Upper lobe of left lung (tissue), 6 donors: ENCODE measurements at regions not wholly inside any gene's neighbourhood (a gene's known extent, or its start where the extent isn't known, plus 50 kb on each side); places are given as distances from the start of the nearest gene placed in this dataset.

ENCODE experiments used
- ATAC-seq, 2 donors: fragments of 200-7000 bp; cut with Tn5 transposase; one replicate each; pipeline ENCODE4 v1.9.1; 2022; ENCODE audit warnings: mild to moderate bottlenecking in 2 of 2, moderate library complexity in 2 of 2; ENCODE audit not compliant: low FRiP score in 2 of 2
- DNase-seq, 2 donors: peaks; one replicate each; pipeline ENCODE4 v3.0.0-alpha.2; 2019 to 2020
- H3K27ac ChIP-seq, 4 donors: fragments of 200-600 bp; sonication (generic); one replicate each; pipeline ENCODE4 v1.5.1; 2016 to 2019
- H3K27me3 ChIP-seq, 4 donors: fragments of 200-600 bp; sonication (generic); one replicate each; pipeline ENCODE4 v1.5.1; 2017 to 2019
- H3K36me3 ChIP-seq, 4 donors: fragments of 200-600 bp; sonication (generic); one replicate each; pipeline ENCODE4 v1.5.1; 2016 to 2019
- H3K4me1 ChIP-seq, 4 donors: fragments of 200-600 bp; sonication (generic); one replicate each; pipeline ENCODE4 v1.5.1; 2018 to 2019
- H3K4me3 ChIP-seq, 4 donors: fragments of 200-600 bp; sonication (generic); one replicate each; pipeline ENCODE4 v1.5.1; 2017 to 2019; ENCODE audit warnings: mild to moderate bottlenecking in 2 of 4, moderate library complexity in 1 of 4
- H3K9me3 ChIP-seq, 4 donors: fragments of 200-600 bp; sonication (generic); one replicate each; pipeline ENCODE4 v1.5.1; 2018 to 2019
- EP300 ChIP-seq, 4 donors: sonication (generic); formaldehyde crosslinking; IDR thresholded peaks; one replicate each; pipeline ENCODE4 v1.5.1; 2017; ENCODE audit warnings: antibody characterized with exemption in 4 of 4, control low read depth in 2 of 4
- POLR2A ChIP-seq, 4 donors: fragments of 450-650 bp; IDR thresholded peaks; one replicate each; pipeline ENCODE4 v1.5.1; 2016 to 2017; ENCODE audit warnings: antibody characterized with exemption in 4 of 4, mild to moderate bottlenecking in 2 of 4
- POLR2AphosphoS5 ChIP-seq, 2 donors: sonication (generic); formaldehyde crosslinking; IDR thresholded peaks; one replicate each; pipeline ENCODE4 v1.5.1; 2017; ENCODE audit warnings: antibody characterized with exemption in 2 of 2
- WGBS, 2 donors: methylation state at CpG; one replicate each; pipeline ENCODE4 v1.1.5; 2017 to 2018; 5-methylcytosine and 5-hydroxymethylcytosine counted together
- TF ChIP-seq, protein P1 (sequence below), 6 experiments: fragments of 450-650 bp in 4 of 6; fragments of 200-600 bp in 2 of 6; sonication (generic) in 2 of 6; IDR thresholded peaks; one replicate each; pipeline ENCODE4 v1.5.1; 2016 to 2019; ENCODE audit warnings: antibody characterized with exemption in 6 of 6
- donor health status: DM: no; HTN: no; CAD: no; lungs with moderate emphysema.
- donor health status: DM: no; HTN: yes; CAD: no; lungs with severe emphysema.

DNA sequence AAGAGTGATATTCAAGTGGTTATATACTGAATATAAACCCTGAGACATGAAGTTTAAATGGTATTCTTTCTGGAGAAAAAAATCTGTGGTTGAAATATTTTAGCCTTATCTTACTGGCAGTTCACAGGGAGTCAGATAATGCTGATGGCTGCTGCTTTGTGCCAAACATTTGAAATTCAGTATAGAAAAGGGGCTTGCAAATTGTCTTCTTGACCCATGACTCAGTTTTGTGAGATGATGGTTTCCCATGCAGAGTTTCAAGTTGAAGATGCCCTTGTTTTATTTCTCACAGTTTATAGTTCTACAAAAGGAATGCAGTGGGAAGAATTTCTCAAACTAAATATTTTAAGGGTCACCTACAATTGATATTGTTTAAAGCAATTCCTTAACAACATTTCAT, 251.1 kb upstream of the MEOX2 start:
- Histone ChIP-seq H3K9me3 (no peaks in the 10 kb centered on the region), H3K27me3 (no peaks in the 10 kb centered on the region), H3K4me1 (no peaks in the 10 kb centered on the region), H3K36me3 (no peaks in the 10 kb centered on the region), H3K27ac (no peak overlapping the region), H3K4me3 (no peak overlapping the region)
- DNase-seq (no peak), ATAC-seq (no peak)
- TF ChIP-seq POLR2A (IDR thresholded peaks at IDR 0.05) (no peak), POLR2AphosphoS5 (IDR thresholded peaks at IDR 0.05) (no peak), EP300 (IDR thresholded peaks at IDR 0.05) (no peak)
- TF ChIP-seq, protein P1, sequence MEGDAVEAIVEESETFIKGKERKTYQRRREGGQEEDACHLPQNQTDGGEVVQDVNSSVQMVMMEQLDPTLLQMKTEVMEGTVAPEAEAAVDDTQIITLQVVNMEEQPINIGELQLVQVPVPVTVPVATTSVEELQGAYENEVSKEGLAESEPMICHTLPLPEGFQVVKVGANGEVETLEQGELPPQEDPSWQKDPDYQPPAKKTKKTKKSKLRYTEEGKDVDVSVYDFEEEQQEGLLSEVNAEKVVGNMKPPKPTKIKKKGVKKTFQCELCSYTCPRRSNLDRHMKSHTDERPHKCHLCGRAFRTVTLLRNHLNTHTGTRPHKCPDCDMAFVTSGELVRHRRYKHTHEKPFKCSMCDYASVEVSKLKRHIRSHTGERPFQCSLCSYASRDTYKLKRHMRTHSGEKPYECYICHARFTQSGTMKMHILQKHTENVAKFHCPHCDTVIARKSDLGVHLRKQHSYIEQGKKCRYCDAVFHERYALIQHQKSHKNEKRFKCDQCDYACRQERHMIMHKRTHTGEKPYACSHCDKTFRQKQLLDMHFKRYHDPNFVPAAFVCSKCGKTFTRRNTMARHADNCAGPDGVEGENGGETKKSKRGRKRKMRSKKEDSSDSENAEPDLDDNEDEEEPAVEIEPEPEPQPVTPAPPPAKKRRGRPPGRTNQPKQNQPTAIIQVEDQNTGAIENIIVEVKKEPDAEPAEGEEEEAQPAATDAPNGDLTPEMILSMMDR (IDR thresholded peaks at IDR 0.05) = no peak

DNA sequence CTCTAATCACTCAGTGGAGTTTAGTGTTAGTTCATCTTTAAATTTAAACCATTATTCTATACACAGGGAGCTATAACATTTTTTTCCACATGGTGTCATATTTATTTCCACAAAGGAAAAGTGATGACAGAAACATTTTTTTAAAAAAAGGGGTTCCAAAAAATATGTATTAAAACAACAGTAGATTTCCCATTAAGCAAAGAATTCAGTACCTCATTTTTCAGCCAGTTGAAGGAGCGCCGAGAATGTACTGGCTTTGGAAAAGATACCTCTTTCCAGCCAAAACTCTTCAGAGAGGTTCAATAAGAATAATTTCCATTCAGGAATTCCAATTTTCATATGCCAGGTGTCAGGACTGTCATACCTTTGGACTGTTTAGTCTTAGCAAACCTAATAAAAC, 250.5 kb upstream of the MEOX2 start:
- WGBS, 2 donors = 85 to 86% methylated on average over 2 of the region's 2 CpGs
- Histone ChIP-seq H3K9me3 (no peaks in the 10 kb centered on the region), H3K27ac (no peak overlapping the region), H3K4me1 (no peaks in the 10 kb centered on the region), H3K4me3 (no peak overlapping the region), H3K36me3 (no peaks in the 10 kb centered on the region), H3K27me3 (no peaks in the 10 kb centered on the region)
- DNase-seq (no peak), ATAC-seq (no peak)
- TF ChIP-seq POLR2AphosphoS5 (IDR thresholded peaks at IDR 0.05) (no peak), POLR2A (IDR thresholded peaks at IDR 0.05) (no peak), EP300 (IDR thresholded peaks at IDR 0.05) (no peak)
- TF ChIP-seq, protein P1 (IDR thresholded peaks at IDR 0.05) = no peak

- Histone ChIP-seq H3K9me3 (no peaks in the 10 kb centered on the region), H3K4me1 (no peaks in the 10 kb centered on the region), H3K27ac (no peak overlapping the region), H3K36me3 (no peaks in the 10 kb centered on the region), H3K4me3 (no peak overlapping the region), H3K27me3 (no peaks in the 10 kb centered on the region)
- DNase-seq = no peak
- ATAC-seq = no peak
- TF ChIP-seq EP300 (IDR thresholded peaks at IDR 0.05) (no peak), POLR2A (IDR thresholded peaks at IDR 0.05) (no peak), POLR2AphosphoS5 (IDR thresholded peaks at IDR 0.05) (no peak)
- WGBS, 2 donors = 63 to 76% methylated on average over 1 of the region's 1 CpG
These were observed 245.8 kb upstream of the MEOX2 start for GRCh38 chr7:15932318-15932717.

- no peak overlapping the region for H3K4me3 ChIP-seq
- 90 to 96% methylated on average over 1 of the region's 1 CpG for WGBS, 2 donors
- H3K4me1 ChIP-seq = no peaks in the 10 kb centered on the region
- no peaks in the 10 kb centered on the region for H3K36me3 ChIP-seq
- H3K9me3 ChIP-seq = no peaks in the 10 kb centered on the region
- no peak for ATAC-seq
- TF ChIP-seq, protein P1 (IDR thresholded peaks at IDR 0.05) = no peak
- TF ChIP-seq POLR2AphosphoS5 (IDR thresholded peaks at IDR 0.05) (no peak), EP300 (IDR thresholded peaks at IDR 0.05) (no peak)
- no peak for DNase-seq
- no peak overlapping the region for H3K27ac ChIP-seq
- H3K27me3 ChIP-seq = no peaks in the 10 kb centered on the region
These were observed 242.9 kb upstream of the MEOX2 start for GRCh38 chr7:15929411-15929810.

GRCh38 chr7:15925608-15926007, 239.1 kb upstream of the MEOX2 start:
- Histone ChIP-seq H3K4me1 (no peaks in the 10 kb centered on the region), H3K9me3 (no peaks in the 10 kb centered on the region), H3K4me3 (no peak overlapping the region), H3K36me3 (no peaks in the 10 kb centered on the region), H3K27me3 (no peaks in the 10 kb centered on the region), H3K27ac (no peak overlapping the region)
- no peak for DNase-seq
- 82 to 100% methylated on average over 1 of the region's 1 CpG for WGBS, 2 donors
- TF ChIP-seq POLR2AphosphoS5 (IDR thresholded peaks at IDR 0.05) (no peak), POLR2A (IDR thresholded peaks at IDR 0.05) (no peak), EP300 (IDR thresholded peaks at IDR 0.05) (no peak)
- TF ChIP-seq, protein P1 (IDR thresholded peaks at IDR 0.05) = no peak
- no peak for ATAC-seq
